ENCODE measurements at regions not wholly inside any gene's neighbourhood (a gene's known extent, or its start where the extent isn't known, plus 50 kb on each side); places are given as distances from the start of the nearest gene placed in this dataset.

DNA sequence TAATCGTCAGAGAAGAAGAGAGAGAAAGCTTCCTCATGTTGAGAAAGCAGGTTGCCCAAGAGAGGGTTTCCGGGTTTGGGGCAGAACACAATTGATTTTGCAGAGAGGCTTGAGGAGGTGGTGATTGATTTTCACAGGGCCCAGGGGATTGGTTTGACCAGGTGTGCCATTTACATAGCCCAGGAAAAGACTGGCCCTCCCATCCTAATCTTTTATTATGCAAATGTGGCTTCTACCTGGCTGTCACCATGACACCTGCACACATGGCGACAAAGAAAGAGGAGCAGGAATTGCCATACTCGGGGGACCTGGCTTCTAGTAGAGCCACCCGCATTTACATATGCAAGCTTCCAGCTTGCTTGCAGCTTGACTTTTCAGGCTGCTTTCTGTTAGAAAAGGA is 405.3 kb downstream of the PPP4R3C start:
- TF ChIP-seq, protein P1, sequence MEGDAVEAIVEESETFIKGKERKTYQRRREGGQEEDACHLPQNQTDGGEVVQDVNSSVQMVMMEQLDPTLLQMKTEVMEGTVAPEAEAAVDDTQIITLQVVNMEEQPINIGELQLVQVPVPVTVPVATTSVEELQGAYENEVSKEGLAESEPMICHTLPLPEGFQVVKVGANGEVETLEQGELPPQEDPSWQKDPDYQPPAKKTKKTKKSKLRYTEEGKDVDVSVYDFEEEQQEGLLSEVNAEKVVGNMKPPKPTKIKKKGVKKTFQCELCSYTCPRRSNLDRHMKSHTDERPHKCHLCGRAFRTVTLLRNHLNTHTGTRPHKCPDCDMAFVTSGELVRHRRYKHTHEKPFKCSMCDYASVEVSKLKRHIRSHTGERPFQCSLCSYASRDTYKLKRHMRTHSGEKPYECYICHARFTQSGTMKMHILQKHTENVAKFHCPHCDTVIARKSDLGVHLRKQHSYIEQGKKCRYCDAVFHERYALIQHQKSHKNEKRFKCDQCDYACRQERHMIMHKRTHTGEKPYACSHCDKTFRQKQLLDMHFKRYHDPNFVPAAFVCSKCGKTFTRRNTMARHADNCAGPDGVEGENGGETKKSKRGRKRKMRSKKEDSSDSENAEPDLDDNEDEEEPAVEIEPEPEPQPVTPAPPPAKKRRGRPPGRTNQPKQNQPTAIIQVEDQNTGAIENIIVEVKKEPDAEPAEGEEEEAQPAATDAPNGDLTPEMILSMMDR (IDR thresholded peaks at IDR 0.05; ENCODE audit: low read depth, low read length, missing control alignments): no peak
- in situ Hi-C loops (cut with HindIII; ENCODE audit: low pct_ligation_motif_present, low sequenced_read_pairs): no loop called here

DNA sequence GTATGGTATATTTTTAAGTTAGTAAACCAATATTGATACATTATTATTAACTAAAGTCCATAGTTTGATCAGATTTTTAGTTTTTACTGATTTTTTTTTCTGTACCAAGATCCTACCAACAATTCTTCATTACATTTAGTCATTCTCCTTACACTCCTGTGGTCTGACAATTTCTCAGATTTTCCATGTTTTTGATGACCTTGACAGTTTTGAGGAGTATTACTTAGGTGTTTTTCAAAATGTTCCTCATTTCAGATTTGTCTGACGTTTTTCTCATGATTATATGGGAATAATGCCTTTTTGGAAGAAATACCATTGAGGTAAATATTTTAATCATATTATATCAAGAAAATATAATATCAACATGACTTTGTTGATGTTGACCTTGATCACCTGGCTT is 423.8 kb downstream of the PPP4R3C start:
- H3K4me3 ChIP-seq (ENCODE audit: low read depth, low read length): no peak overlapping the region
- TF ChIP-seq, protein P1 (IDR thresholded peaks at IDR 0.05; ENCODE audit: low read depth, low read length, missing control alignments): no peak
- no peak overlapping the region for H3K27ac ChIP-seq
- DNase-seq: no peak
- no peaks in the 10 kb centered on the region for H3K27me3 ChIP-seq (replicated peaks)
- in situ Hi-C loops (cut with HindIII; ENCODE audit: low pct_ligation_motif_present, low sequenced_read_pairs): no loop called here
- no peaks in the 10 kb centered on the region for H3K36me3 ChIP-seq (replicated peaks)

More for the DNA sequence above, 405.3 kb downstream of the PPP4R3C start:
- H3K36me3 ChIP-seq (replicated peaks): no peaks in the 10 kb centered on the region
- DNase-seq: no peak
- no peaks in the 10 kb centered on the region for H3K27me3 ChIP-seq (replicated peaks)
- no peak overlapping the region for H3K27ac ChIP-seq
- H3K4me3 ChIP-seq (ENCODE audit: low read depth, low read length): no peak overlapping the region

DNA sequence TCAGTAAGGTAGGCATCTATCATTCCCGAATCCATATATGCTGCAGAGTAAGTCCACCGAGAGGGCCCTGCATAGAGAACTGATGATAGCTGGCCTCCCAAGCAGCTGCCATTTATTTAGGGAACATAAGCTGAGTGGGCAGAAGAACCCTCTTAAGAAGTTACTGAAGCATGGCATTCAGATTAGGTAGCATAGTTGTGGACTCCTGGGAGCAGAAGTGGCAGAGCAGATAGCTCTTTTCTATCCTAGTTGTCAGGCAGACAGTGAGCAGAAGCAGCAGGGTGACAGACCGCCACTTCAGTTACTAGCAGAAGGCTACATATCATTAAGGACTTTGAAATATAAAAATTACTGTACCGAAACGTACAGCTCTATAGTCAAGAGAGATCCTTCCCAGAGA is 454.7 kb downstream of the PPP4R3C start:
- DNase-seq: no peak
- Histone ChIP-seq H3K27me3 (replicated peaks) (no peaks in the 10 kb centered on the region), H3K4me3 (ENCODE audit: low read depth, low read length) (no peak overlapping the region), H3K36me3 (replicated peaks) (no peaks in the 10 kb centered on the region), H3K27ac (no peak overlapping the region)
- TF ChIP-seq, protein P1 (IDR thresholded peaks at IDR 0.05; ENCODE audit: low read depth, low read length, missing control alignments): no peak
- in situ Hi-C loops (cut with HindIII; ENCODE audit: low pct_ligation_motif_present, low sequenced_read_pairs): no loop called here

DNA sequence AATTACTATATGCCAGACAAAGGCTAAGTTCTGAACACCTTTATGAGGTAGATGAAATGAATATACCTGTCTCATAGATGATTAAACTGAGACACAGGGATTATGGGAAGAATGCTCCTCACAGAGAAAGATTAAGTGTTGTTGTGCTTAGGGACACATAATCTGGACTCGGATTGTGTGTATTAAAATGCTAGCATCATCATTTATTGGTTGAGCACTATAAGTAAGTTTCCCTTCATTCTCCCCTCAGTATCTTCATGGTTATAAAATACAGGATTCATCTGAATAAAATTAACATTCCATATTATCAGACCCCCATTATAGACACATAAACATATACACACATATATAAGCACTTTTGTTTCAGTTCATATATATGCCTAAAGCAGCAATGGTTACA is 463.5 kb downstream of the PPP4R3C start:
- in situ Hi-C loops (cut with HindIII; ENCODE audit: low pct_ligation_motif_present, low sequenced_read_pairs): no loop called here
- H3K36me3 ChIP-seq (replicated peaks): no peaks in the 10 kb centered on the region
- no peak for DNase-seq
- H3K4me3 ChIP-seq (ENCODE audit: low read depth, low read length): no peak overlapping the region
- H3K27ac ChIP-seq: no peak overlapping the region
- TF ChIP-seq, protein P1 (IDR thresholded peaks at IDR 0.05; ENCODE audit: low read depth, low read length, missing control alignments): no peak
- no peaks in the 10 kb centered on the region for H3K27me3 ChIP-seq (replicated peaks)

DNA sequence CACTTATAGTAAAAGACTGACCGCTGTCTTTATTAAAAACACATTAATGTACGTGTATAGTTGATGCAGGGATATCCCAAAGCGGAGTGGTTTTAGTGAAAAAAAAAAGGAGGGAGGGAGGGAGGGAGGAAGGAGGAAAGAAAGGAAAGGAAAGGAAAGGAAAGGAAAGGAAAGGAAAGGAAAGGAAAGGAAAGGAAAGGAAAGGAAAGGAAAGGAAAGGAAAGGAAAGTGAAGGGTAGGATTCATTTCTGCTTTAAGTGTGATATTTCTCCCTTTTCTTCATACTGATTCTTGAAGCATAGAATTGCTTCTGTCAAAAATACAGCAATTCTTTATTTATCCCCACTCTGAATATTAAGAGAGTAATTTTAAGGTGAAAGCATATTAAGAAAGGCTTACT is 504.9 kb downstream of the PPP4R3C start:
- TF ChIP-seq, protein P1 (IDR thresholded peaks at IDR 0.05; ENCODE audit: low read depth, low read length, missing control alignments): no peak
- Histone ChIP-seq H3K36me3 (replicated peaks) (no peaks in the 10 kb centered on the region), H3K4me3 (ENCODE audit: low read depth, low read length) (no peak overlapping the region), H3K27ac (no peak overlapping the region), H3K27me3 (replicated peaks) (no peaks in the 10 kb centered on the region)
- DNase-seq: no peak
- in situ Hi-C loops (cut with HindIII; ENCODE audit: low pct_ligation_motif_present, low sequenced_read_pairs): no loop called here

DNA sequence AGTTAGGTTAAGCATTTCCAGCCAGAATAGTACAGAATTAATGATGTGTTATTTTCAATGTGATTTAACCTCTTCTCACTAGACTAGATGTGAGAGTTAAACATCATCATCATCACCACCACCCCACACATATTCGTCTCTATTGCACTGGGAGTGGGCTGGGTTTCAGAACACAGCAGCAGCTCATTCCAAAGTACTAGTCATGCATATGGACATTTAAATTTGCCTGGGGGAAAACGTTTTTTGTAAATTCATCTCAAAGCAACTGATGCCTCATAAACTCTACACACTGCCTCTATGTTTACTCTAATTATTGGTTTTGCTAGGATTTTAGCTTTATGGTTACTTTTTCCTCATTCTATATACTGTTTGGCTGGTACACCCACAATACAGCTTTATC is 509.1 kb downstream of the PPP4R3C start:
- no peak for DNase-seq
- TF ChIP-seq, protein P1 (IDR thresholded peaks at IDR 0.05; ENCODE audit: low read depth, low read length, missing control alignments): no peak
- Histone ChIP-seq H3K36me3 (replicated peaks) (no peaks in the 10 kb centered on the region), H3K27ac (no peak overlapping the region), H3K4me3 (ENCODE audit: low read depth, low read length) (no peak overlapping the region), H3K27me3 (replicated peaks) (no peaks in the 10 kb centered on the region)
- in situ Hi-C loops (cut with HindIII; ENCODE audit: low pct_ligation_motif_present, low sequenced_read_pairs): no loop called here

Data from brain microvascular endothelial cell (primary cell).